IPS DF 4.7 (cell line): ENCODE measurements at regions not wholly inside any gene's neighbourhood (a gene's known extent, or its start where the extent isn't known, plus 50 kb on each side); places are given as distances from the start of the nearest gene placed in this dataset.

ENCODE experiments used
- DNase-seq: peaks from one replicate; pipeline ENCODE4 v3.0.0-alpha.2; 2013; ENCODE audit warnings: low spot score; ENCODE audit errors: extremely low read depth

DNA sequence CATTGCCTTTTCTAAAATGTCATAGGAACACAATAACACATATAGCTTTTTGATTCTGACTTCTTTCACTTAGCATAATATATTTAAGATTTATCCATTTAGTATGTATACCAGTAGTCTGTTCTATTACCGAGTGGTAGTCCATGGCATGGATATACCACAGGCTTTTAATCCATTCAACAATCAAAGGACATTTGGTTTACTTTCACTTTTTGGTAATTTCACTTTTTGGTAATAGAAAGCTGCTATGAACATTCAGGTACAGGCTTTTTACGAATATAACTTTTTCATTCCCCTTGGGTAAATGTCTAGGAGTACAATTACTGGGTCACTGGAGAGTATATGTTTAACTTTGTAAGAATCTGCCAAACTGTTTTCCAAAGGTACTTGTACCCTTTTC is 100.7 kb upstream of the PRICKLE1 start:
- no peak for DNase-seq

DNA sequence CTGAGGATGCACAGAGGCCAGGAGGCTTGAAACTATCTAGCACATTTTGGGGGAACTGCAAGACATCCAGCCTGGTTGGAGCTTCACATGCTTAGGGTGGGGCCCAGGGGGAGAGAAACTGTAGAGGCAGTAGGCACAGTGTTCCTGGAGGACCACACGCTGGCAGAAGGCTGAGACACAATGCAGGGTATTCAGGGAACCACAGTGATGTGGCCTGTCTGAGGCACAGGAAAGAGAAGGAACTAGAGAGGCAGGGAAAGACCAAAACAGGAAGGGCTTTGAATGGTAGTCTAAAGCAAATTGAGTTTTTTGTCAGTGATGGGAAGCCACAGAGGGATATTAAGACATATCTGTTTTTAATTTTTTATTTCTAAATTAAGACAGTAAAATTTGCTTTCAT is 100.2 kb upstream of the PRICKLE1 start:
- no peak for DNase-seq

DNA sequence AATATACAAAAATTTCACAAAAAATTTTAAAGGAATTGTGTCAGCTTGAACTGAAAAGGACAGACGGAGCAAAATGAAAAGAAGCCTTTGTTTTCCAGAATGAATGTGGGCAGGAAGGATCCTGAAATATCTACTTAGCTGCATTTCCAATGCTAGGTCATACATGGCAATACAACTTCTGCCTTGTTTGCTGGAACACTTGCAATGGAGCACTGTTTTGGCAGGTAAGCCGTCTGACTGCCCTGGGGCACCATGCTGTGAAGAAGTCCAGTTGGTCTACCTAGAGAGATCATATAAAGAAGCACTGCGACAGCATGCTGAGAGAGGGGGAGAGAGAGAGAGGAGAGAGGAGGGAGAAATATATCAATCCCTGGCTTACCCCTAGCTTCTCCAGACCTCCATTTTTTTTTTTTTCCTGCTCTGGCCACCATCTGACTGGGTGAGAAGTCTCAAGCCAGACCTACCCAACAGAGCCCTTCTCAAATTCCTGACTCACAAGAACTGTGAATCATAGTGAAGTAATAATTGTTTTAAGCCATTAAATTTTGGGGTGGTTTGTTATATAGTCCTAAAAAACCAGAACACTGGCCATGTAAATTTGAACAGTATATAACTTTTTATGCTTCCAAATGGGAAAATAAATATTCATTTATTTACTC is 97.1 kb upstream of the PRICKLE1 start:
- no peak for DNase-seq

DNA sequence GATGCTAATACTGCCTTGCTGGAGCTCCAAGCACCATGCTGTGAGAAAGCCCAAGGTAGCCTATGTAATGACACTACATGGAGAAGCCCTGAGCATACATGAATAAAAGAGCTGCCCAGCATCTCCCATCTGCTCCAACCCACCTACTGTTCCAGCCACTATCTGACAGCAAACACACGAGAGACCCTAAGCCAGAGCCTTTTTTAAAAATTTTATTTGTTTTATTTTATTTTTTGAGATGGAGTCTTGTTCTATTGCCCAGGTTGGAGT is 95.2 kb upstream of the PRICKLE1 start:
- DNase-seq, result no peak

DNA sequence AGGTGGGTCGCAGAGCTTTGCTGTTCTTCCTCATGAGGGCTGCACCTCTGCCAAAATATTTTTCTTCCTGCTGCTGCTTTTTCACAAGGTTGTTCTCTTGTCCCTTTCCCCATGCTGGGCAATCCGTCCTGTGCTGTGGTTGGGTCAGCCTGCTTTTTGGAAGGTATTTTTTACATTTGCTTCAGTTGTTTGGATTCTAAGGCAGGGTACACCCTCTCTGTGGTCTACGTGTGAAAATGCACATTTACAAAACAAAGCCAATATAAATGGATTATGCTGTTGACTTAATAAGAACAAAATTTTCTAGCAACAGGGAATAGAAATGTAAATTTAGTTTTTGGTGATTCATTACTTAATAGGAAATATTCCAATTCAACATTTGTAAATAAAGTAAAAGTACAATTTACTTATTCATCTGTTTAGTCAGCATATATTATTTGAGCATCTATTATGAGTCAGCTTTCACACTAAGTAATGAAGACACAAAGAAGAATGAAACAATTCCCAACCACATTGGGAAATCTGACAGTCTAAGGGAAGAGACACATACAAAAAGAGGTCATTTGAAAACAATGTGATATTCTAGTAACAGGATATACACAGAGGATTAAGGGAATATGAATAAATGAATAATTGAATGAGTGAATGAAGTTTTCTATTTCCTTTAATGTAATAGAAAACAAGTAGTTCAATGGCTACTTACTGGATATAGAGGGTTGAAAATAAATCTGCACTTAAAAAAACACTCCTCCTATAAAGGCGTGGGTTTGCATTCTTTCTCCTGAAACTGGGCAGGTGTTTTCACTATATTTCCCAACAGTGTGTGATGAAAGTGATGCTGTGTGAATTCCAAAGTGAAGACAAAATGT is 94.6 kb upstream of the PRICKLE1 start:
- no peak for DNase-seq

DNA sequence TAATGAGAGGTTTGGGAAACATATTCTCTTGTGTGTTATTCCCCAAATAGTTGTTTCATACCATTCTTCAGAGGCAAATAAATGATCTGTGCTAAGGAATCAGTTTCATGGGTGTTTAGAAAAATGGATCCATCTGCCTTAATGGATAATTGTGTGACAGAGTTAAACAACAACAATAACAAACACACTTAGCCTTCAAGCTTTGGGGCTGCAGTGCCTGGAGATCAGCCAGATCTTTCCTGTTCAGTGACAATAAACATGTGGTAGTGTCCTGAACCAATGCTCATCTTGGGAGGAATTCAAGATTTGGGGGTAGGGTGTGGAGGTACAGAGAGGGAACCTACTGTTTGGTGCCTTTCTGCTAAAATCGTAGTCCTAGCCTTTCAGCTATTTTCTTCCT is 93.7 kb upstream of the PRICKLE1 start:
- no peak for DNase-seq

DNA sequence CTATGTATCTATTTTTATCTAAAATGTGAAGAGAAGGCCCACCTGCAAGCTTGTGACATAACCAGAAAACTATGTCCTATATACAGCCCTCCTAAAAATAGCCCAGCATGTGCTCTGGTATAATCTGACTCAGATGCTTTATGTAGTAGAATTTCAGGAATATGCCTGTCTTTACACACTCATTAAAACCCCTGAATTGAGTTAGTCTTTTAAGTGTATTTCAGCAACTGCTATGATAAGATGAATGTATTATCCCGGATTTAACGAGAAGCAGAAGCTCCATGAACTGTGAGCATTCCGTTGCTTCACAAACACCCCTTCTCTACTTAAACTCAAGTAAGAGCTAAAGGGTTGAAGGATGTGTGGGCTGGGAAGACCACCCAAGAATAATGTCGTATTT is 89.9 kb upstream of the PRICKLE1 start:
- no peak for DNase-seq

DNA sequence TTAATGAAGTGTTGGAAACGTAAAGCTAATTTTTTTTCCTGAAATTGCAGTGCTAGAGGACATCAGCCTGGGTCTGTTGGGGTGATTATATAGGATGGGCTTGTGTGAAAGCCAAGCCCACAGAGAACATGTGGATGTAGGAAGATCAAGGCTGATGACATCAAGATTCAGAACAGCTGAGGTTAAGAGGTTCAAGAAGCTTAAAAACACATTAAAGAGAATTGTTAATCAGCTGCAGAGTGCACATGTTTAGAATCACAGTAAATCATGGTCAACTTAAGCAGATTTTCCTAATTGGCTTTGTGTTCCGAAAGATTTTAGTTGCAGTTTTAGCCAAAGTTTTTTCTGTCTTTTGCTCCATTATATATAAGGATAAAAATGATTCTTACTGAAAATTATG is 87.9 kb upstream of the PRICKLE1 start:
- no peak for DNase-seq

DNA sequence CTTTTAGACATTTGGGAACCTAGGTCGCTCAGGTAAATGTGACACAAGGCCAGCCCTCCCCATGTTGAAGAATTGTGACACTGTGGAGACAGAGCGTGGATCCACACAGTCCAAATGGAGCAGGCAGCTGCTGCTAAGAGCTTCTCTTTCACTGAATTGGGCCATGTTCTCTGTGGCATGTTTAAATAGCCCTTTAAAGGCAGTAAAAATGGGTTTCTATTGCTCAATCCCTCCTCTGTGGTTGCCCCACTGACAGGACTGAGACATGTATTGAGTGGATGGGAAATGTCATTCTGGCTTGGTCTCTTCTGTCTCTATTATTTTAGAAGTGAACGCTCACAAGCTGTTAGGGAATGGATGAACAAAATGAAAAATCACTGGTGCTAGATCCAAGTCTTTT is 84.0 kb upstream of the PRICKLE1 start:
- no peak for DNase-seq

DNA sequence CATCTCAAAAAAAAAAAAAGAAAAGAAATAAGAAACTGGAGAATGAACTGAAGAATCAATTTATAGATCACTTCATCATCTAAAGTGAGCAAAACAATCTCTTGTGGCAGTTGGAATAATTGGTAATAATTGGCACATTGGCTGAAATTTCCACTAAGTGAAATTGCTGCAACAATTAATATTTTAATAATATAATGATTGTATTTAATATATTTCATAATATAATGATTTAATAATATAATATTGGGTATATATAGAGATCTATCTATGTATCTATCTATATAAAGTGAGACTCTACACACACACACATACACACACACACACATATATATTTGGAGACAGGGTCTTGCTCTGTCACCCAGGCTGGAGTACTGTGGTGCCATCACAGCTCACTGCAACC is 81.2 kb upstream of the PRICKLE1 start:
- DNase-seq, result no peak

DNA sequence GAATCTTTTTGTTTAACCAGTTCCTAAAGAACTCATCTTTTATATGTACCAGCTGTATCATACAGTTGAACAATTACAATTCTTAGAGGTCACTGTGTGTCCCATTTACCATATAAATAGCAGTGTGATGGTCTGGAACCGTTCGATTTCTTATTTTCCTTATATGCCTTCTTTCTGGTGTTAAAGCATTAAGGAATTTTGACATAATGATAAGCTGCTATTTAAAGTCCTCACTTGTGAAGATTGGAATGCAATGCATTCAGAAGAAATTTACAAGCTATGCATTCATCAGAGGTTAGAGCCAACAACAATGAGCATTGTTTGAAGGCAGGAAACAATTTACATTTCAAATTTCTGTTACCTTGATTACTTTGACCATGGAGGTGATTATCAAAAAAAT is 80.0 kb upstream of the PRICKLE1 start:
- DNase-seq, result no peak

DNA sequence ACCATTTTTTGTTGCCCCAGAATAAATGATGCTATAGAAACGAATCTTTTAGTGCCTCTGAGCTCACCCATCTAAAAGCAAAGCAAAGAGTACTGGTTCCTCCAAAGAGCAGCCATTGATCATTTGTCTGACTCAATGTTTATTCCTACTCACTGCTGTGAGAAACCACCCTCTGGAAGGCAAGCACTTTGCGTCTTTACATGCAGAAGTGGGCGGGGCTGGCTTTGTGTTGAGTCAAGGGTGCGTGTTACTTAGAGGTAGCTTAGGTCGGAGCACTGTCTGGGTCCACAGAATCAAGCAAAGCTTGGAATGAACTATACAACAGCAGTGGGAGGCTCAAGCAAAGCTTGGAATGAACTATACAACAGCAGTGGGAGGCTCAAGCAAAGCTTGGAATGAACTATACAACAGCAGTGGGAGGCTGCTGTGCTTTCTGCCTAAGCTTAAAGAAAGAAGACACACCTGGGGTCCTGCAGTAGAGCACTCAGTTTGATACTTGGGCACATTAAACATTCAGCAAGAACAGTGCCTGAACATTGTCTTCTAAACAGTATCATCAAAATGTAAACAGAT is 77.2 kb upstream of the PRICKLE1 start:
- no peak for DNase-seq

DNA sequence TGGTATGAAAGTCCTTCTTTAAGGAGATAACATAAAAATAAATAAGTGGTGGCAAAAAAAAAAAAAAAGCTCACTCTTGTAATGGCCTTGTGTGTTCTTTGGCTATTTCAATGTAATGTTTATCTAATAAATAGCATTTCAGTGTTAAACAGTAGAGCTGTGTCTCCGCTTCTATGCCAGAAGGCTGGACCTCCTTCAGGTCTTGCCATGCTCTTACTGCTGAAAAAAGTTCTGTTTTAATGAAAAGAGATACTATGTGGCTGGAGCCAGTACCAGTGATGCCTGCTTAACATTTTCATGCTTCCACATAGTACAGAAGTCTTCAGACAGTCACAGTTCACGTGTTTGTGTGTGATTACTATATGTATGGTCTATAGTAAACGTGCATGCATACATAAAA is 74.1 kb upstream of the PRICKLE1 start:
- no peak for DNase-seq

DNA sequence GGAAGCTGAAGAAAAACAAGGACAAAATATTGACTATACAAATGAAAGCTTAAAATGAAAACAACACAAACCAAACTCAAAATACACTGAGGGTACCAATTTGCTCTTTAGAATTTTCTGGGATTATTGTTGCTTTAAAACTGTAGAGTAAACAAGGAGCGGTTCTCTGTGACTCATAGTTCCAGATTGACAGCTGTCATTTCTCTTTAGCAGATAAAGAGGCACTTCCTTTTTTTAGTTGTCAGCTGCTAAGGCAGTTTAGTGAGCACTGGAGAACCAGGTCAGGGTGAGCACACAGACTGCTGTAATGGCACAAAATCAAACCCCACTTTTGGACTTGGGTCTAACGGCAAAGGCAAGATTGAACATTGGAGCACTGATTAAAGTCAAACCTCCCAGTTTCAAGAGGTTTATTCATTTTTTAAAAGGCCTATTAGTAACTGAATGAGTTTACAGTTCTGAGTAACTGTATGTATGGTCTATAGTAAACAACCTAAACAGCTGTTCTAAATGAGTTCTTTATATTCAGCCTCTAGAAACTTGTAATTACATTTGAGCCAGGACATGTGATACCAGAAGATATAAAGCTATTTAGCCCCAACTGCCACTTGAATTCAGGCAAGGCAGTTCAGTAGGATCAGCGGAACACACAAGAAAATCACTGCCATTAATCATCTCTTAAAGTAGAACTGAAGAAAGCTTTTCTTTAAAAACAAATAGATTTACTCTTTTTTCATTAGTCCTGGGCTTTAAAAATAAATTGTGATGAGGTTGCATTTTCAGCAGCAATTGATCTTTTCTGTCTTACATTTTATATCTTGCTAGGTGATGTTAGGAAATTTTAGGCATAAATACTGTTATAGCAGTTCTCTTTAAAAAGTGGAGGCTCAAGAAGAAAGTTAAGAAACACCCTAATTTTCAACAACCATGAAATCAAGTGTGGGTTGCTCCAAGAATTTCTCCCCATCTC is 71.7 kb upstream of the PRICKLE1 start:
- no peak for DNase-seq

DNA sequence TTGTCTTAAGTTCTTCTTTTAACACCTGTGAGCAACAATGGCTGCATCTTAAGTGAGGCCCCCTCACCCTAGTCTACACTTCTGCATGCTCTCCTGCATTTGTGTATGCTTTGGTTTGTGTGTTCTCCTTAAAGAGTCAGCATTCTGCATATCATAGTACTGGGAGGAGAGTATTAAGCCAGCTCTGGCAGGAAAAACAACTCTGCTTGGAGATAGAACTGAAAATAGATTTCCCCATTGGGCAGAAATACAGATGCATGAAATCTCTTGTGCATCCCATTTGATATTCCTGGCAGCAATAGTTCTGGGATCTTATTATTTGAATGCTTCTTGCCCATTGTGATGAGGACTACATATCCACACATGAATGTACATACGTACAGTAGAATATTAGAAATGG is 70.6 kb upstream of the PRICKLE1 start:
- DNase-seq, result no peak

DNA sequence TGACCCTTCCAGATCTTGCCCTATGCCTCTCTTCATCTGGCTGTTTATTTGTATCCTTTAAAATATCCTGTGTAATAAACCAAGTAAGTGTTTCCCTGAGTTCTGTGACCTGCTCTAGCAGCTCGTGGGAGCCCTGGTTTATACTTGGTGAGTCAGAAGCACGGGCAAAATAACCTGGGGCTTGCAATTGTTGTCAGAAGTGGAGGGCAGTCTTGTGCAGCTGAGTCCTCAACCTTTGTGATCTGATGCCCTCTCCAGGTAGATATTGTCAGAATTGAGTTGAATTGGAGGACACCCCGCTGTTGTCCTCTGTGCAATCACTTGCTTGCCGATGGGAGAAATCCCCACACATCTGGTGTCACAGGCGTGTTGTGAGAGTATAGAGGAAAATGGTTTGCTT is 62.5 kb upstream of the PRICKLE1 start:
- no peak for DNase-seq

DNA sequence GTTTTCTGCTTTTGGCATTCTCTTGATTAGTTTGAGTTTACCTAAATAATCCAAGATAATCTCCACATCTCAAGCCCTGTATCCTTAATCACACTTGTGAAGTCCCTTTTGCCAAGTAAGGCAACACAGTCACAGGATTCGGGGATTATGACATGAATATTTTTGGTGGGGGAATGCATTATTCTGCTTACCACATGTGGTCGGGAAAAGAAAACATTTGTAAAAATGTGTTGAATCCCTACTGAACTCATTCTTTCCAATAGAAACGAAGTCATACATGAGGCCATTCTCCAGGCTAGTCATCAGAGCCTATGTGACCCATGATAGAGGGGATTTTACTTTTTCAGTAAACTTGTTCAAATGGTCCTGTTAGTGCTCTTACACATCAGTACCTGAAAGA is 58.5 kb upstream of the PRICKLE1 start:
- no peak for DNase-seq

DNA sequence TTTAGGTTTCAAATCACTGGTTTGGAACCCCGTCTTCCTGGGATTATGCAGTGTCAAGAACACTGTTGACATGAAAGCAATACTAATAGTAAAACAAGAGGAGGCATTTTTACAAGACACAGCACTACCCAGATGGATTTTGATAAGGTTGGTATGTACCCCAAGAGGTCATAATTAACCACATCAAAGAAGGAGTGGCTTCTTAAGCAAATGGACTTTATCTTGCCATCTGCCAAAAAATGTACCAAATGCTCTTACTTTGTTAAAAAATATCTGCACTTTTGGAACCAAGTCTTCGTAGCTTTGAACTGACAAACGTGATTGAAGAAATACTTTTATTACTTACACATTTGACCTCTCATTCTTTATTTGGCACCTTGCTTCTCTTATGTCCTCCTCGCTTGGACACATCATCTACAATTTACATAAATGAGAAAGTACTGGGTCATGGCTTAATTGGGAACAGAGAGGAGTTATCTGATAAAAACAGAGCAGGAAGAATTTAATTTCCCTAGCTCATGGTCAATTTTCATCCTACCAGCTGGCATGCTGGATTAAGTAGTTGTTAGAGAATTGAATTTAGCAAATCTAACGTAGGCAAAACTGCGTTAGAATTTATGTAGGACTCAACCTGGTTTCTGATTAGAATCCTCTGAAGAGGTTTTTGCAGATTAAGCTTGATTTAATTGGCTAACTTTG is 54.5 kb upstream of the PRICKLE1 start:
- DNase-seq, result no peak

DNA sequence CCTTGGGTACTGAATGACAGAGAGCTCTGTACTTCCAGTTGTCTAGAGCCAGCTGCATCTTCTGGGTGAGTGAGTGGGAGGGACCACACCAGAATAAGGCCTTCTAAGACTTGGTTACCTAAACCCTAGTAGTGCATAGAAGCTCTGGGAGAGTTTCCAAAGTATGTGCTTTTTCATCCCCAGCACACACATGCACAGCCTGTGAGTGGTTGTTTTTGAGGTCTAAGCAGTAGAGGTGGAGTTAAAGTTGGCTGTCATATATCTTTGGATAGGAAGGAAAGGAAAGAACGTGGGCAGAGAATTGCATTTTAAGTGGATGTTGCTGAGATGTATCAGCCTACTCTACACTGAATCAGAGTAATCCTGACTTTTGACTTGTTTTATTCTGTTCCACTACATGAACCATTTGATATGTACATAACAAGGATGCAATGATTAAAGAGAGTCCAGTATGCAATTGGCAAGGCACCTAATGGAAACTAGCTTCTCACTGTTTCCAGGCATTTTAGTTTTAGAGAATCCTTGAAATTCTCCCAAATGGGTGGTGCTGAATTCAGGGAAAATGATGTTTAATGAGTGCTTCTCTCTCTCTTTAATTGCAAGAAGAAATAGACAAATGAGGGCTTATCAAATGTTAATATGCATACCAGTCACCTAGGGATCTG is 51.8 kb upstream of the PRICKLE1 start:
- DNase-seq, result no peak

DNA sequence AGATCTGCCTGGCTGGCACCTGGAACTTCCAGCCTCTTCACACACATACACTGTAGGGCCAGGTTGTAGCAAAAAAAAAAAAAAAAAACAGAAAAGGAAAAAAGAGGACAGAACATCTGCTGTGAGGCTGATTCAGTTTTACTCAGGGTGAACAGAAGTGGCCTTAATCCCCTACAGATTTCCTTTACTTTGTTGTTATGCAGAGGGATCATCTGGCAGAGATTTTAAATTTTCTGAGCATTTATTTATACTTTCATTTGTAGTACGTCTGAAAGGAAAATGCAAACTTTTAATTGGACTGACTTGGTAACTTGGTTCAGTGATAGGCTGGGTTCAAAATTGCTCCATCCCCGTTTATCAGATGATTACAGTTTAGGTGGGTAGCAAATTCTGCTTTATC is 50.8 kb upstream of the PRICKLE1 start:
- DNase-seq, result no peak

DNA sequence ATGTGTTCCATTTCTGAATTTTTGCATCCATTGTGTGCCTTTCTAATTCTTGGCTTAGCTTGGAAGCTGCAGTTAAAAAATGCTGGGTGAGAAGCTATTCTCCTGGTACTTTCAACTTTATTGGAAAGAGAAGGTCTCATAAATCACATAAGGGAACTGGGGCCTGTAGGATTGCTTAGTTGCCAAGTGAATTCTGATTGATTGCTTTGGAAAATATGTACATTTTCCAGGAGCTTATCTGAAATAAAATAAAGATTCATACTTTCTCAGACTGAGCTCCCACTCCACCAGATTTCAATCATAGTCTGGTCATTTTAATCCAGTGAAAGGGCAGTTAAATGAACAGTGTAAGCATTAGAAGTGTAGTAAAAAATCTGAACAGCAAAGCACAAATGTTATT is 50.0 kb upstream of the PRICKLE1 start:
- DNase-seq, result no peak
